HCT116 (cell line): ENCODE measurements at regions not wholly inside any gene's neighbourhood (a gene's known extent, or its start where the extent isn't known, plus 50 kb on each side); places are given as distances from the start of the nearest gene placed in this dataset.

Experiments
- ATF3 ChIP-seq: IDR thresholded peaks from 2 replicates; pipeline ENCODE4 v1.6.1; 2012
- CBX3 ChIP-seq: IDR thresholded peaks from 2 replicates; pipeline ENCODE4 v1.6.1; 2012; ENCODE audit warnings: low read depth
- CEBPB ChIP-seq: IDR thresholded peaks from 2 replicates; pipeline ENCODE4 v1.6.1; 2012; ENCODE audit warnings: low read depth
- CTCF ChIP-seq, 3 experiments: fragments of 200-600 bp in 1 of 3; sonication (generic) in 1 of 3; IDR thresholded peaks in 2 of 3; conservative IDR thresholded peaks in 1 of 3; 2 replicates each; pipeline ENCODE4 v1.5.1; 2012 to 2017; ENCODE audit warnings: low read depth in 2 of 3, low read length in 2 of 3, antibody characterized with exemption in 1 of 3, borderline replicate concordance in 1 of 3, control low read depth in 1 of 3, mild to moderate bottlenecking in 1 of 3, mixed read lengths in 1 of 3, mixed run types in 1 of 3, moderate library complexity in 1 of 3; ENCODE audit not compliant: insufficient read depth in 1 of 3
- EZH2phosphoT487 ChIP-seq: fragments of 200-600 bp; IDR thresholded peaks from 2 replicates; pipeline ENCODE4 v1.6.1; 2018; ENCODE audit warnings: antibody characterized with exemption, borderline replicate concordance
- MAX ChIP-seq: IDR thresholded peaks from 2 replicates; pipeline ENCODE4 v1.6.1; 2012
- POLR2A ChIP-seq: IDR thresholded peaks from 2 replicates; pipeline ENCODE4 v1.7.0; 2011; ENCODE audit warnings: borderline replicate concordance; ENCODE audit not compliant: insufficient read depth, insufficient read length; ENCODE audit errors: extremely low read depth
- POLR2AphosphoS5 ChIP-seq: IDR thresholded peaks from 2 replicates; pipeline ENCODE4 v1.6.1; 2011; ENCODE audit warnings: mild to moderate bottlenecking, low read depth, low read length, moderate library complexity
- RAD21 ChIP-seq: IDR thresholded peaks from 2 replicates; pipeline ENCODE4 v1.6.1; 2012; ENCODE audit warnings: low read depth, mild to moderate bottlenecking
- REST ChIP-seq: IDR thresholded peaks from 2 replicates; pipeline ENCODE4 v1.6.1; 2012; ENCODE audit warnings: low read depth
- SRF ChIP-seq: IDR thresholded peaks from 2 replicates; pipeline ENCODE4 v1.6.1; 2012; ENCODE audit warnings: low read depth
- ZFX ChIP-seq: fragments of 450-650 bp; IDR thresholded peaks from 2 replicates; pipeline ENCODE4 v1.6.1; 2017
- ZNF274 ChIP-seq: fragments of 200-500 bp; sonication (Bioruptor generic); IDR thresholded peaks from 2 replicates; pipeline ENCODE4 v1.6.1; 2014; ENCODE audit warnings: mild to moderate bottlenecking, low read depth, low read length, inconsistent platforms

GRCh38 chr3:115550285-115550761 lies 73.0 kb upstream of the GAP43 start:
- TF ChIP-seq POLR2AphosphoS5 = no peak
- no peak for TF ChIP-seq CTCF (IDR thresholded peaks at IDR 0.05 in 2 of 3, conservative IDR thresholded peaks at IDR 0.05 in 1 of 3; ENCODE audit: borderline replicate concordance in 1 of 3, insufficient read depth in 1 of 3, low read depth in 2 of 3, low read length in 2 of 3)
- no peak for TF ChIP-seq ATF3
- TF ChIP-seq ZFX = no peak
- TF ChIP-seq REST = no peak
- no peak for TF ChIP-seq EZH2phosphoT487
- no peak for TF ChIP-seq POLR2A
- TF ChIP-seq RAD21 = no peak
- no peak for TF ChIP-seq CBX3
- TF ChIP-seq ZNF274 = no peak
- no peak for TF ChIP-seq MAX
- no peak for TF ChIP-seq SRF
- TF ChIP-seq CEBPB = no peak
